NCI-H1417 (cell line): ENCODE measurements at regions not wholly inside any gene's neighbourhood (a gene's known extent, or its start where the extent isn't known, plus 50 kb on each side); places are given as distances from the start of the nearest gene placed in this dataset.
A peak's percentile ranks its signal among the peaks of the same experiment; 100 is the strongest.
"Not testable (repeated sequence)": the region's sequence is repeated elsewhere in the genome, so short reads cannot be mapped to it uniquely, and the experiment has no call there.

Experiments
- DNase-seq, 3 experiments: peaks; one replicate each; lab custom pipeline; 2025; lab: John Stamatoyannopoulos, UW

DNA sequence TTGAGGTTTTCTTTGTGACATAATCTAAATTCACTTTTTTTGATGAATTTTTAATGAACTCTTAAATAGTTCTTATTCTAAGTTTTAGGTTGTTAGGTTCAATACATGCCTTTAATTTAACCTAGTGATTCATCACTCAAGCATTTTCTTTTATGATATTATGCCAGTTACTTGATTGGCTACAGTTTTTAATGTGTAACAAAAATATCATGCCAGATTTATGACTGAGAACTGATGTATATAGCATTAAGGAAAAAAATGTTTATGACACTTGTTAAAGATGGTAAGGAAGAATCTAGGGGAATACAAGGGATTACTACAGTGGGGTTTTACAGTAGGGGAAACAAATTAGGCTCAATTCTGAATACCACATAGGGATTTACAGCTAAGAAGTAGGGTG lies 103.1 kb downstream of the VGLL3 start:
- DNase-seq: no peak

- no peak for DNase-seq
Observed at GRCh38 chr3:86880066-86880465, 110.9 kb downstream of the VGLL3 start.

DNA sequence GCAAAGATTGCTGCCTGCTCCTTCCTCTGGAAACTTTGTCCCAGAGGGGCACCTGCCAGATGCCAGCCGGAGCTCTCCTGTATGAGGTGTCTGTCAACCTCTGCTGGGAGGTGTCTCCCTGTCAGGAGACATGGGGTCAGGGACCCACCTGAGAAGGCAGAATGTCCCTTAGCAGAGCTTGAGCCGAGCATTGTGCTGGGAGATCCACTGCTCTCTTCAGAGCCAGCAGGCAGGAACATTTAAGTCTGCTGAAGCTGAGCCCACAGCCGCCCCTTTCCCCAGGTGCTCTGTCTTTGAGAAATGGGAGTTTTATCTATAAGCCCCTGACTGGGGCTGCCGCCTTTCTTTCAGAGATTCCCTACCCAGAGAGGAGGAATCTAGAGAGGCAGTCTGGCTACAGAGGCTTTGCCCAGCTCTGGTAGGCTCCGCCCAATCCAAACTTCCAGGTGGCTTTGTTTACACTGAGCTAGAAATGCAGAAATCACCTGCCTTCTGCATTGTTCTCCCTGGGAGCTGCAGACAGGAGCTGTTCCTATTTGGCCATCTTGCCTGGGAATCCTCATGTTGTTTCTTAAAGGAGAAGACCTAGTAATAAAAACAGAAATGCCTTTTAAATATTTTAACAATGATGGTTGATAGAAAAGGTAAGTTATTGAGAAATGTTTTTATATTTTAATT lies 114.3 kb downstream of the VGLL3 start:
- DNase-seq: peak; percentile 65 to 91 (median 69)

GRCh38 chr3:86874790-86875189 lies 116.2 kb downstream of the VGLL3 start:
- not testable (repeated sequence) for DNase-seq

GRCh38 chr3:86869566-86869965 lies 121.4 kb downstream of the VGLL3 start:
- no peak for DNase-seq

- no peak for DNase-seq
Observed at GRCh38 chr3:86867982-86868381, 123.0 kb downstream of the VGLL3 start.

DNA sequence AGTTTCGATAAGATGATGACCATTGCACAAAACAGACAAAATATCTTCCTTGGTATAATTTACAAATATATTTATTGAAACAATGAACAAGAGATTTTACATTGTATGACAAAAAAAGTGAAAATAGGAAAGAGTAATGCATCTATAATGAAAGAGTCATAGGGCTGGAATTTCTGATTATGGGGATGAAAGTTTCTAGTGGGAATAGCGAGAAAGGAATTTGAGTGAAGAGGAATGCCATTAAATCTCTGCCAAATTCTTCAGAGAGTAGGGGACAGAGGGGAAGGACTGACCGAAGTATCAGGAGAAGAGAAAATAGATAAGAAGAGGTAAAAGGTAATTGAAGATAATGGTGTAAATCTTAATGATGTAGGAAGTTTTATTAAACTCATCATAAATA lies 125.4 kb downstream of the VGLL3 start:
- no peak for DNase-seq

GRCh38 chr3:86856711-86857110 lies 134.2 kb downstream of the VGLL3 start:
- DNase-seq: no peak

GRCh38 chr3:86849991-86850390 lies 141.0 kb downstream of the VGLL3 start:
- no peak for DNase-seq

DNA sequence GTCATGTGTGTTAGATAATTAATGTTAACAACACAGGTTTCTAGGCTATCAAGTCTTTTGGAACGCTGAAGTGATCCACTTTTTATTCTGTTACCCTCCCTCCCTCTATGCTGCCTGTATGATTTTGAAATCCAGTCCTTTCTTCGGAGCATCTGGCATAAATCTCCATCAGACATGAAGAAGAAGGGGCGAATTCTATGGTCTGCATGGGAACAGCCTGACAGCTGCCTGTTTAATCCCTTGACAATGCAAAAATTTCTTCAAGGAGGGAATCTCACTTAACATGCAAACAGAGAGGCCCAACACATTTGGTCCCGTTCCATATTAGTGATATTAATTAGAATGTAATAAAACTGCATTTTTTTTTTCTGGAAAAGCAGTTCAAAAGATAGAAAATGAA lies 145.2 kb downstream of the VGLL3 start:
- no peak for DNase-seq

GRCh38 chr3:86838927-86839326 lies 152.0 kb downstream of the VGLL3 start:
- no peak for DNase-seq

DNA sequence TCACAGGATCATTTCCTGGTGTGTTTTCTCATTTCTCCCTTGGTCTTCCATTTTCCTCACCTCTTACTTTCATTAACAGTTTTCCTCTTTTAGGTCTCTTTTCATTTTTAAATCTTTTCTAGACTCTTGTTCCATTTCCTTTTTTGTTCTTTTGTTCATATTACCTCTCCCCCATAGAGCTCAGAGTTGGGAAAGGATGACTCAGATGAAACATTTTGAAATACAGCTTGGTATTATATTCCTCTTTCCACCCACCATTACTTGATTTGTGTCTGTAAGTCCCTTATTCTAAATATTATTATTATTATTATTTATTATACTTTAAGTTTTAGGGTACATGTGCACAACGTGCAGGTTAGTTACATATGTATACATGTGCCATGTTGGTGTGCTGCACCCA lies 153.1 kb downstream of the VGLL3 start:
- no peak for DNase-seq

- DNase-seq: no peak
Observed at GRCh38 chr3:86830566-86830965, 160.4 kb downstream of the VGLL3 start.

GRCh38 chr3:86828751-86829150 lies 162.2 kb downstream of the VGLL3 start:
- no peak for DNase-seq

GRCh38 chr3:86827582-86827981 lies 163.4 kb downstream of the VGLL3 start:
- DNase-seq: not testable (repeated sequence)

DNA sequence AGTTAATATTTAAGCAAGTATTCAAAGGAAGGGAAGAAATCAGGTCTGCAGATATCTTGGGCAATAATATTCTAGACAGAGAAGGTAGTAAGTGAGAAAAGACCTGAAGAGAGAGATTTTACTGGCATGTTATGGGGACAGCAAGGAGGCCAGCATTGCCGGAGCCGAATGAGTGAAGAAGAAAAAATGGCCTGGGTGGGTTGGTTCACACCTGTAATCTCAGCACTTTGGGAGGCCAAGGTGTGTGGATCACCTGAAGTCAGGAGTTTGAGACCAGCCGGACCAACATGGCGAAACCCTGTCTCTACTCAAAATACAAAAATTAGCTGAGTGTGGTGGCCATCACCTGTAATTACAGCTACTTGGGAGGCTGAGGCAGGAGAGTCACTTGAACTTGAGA lies 164.7 kb downstream of the VGLL3 start:
- no peak for DNase-seq

- no peak for DNase-seq
Observed at GRCh38 chr3:86815880-86816279, 175.1 kb downstream of the VGLL3 start.

- DNase-seq: no peak
Observed at GRCh38 chr3:86814918-86815655, 175.9 kb downstream of the VGLL3 start.

GRCh38 chr3:86814321-86814720 lies 176.6 kb downstream of the VGLL3 start:
- DNase-seq: no peak

GRCh38 chr3:86801921-86802320 lies 189.0 kb downstream of the VGLL3 start:
- DNase-seq: no peak

DNA sequence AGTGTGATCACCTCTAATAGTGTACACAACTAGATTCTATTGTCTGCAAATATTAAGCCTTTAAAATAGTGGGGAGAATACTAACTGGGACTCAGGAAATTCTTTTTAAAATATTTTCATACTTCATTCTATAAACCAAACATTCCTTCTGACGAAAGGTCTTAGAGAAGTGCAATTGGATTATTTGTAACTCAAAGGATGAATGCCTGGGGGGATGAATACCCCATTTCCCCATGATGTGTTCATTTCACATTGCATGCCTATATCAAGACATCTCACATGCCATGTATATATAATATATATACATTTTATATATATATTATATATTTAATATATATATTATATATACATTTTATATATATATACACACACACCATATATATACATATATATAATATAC lies 189.9 kb downstream of the VGLL3 start:
- no peak for DNase-seq

DNA sequence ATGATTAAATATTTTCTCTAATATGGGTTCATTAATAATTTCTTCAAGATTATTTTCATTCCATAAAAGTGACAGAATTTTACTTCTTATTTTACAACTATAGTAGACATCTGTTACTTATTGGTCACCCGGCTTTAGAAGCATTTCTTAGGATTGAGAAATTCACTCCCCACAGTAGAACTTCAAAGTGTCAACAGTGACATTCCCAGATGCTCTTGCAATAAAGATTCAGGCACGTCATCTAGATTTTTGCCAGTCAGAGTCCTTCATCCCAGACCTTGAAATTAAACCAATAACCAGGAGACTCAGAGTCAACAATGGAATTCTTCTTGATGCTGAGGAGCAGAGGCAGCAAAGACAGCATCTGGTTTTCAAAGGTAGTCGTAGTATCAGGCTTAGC lies 190.8 kb downstream of the VGLL3 start:
- no peak for DNase-seq

DNA sequence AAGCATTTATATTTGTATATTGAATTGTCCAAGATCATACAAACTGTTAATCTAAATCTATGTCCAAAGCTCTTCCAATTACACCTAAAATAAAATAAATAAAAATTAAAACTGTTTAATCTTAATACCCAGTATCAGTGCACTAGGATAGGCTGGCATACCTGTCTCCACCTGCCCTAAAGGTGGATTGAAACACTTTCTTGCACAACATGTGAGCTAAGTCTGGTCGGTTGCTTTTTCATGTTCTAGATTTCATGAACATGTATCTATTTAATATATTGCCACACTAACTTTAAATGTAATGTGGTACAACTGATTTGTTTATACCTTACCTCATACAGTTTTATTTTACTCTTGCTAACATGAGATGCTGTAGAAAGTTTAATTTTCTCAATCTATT lies 193.0 kb downstream of the VGLL3 start:
- DNase-seq: no peak
